ENCODE measurements at regions not wholly inside any gene's neighbourhood (a gene's known extent, or its start where the extent isn't known, plus 50 kb on each side); places are given as distances from the start of the nearest gene placed in this dataset.

- DNase-seq (ENCODE audit: low read depth, low spot score) = peak; percentile 75
Observed at GRCh38 chr6:150711584-150712504, 112.2 kb downstream of the PLEKHG1 start.

- no peak for DNase-seq (ENCODE audit: low read depth, low spot score)
Observed at GRCh38 chr6:150712505-150713252, 113.0 kb downstream of the PLEKHG1 start.

- no peak for DNase-seq (ENCODE audit: low read depth, low spot score)
Observed at GRCh38 chr6:150713487-150713886, 113.8 kb downstream of the PLEKHG1 start.

GRCh38 chr6:150713931-150714330 is 114.2 kb downstream of the PLEKHG1 start:
- DNase-seq (ENCODE audit: low read depth, low spot score) = no peak

- DNase-seq (ENCODE audit: low read depth, low spot score) = no peak
Observed at GRCh38 chr6:150715133-150715532, 115.4 kb downstream of the PLEKHG1 start.

DNA sequence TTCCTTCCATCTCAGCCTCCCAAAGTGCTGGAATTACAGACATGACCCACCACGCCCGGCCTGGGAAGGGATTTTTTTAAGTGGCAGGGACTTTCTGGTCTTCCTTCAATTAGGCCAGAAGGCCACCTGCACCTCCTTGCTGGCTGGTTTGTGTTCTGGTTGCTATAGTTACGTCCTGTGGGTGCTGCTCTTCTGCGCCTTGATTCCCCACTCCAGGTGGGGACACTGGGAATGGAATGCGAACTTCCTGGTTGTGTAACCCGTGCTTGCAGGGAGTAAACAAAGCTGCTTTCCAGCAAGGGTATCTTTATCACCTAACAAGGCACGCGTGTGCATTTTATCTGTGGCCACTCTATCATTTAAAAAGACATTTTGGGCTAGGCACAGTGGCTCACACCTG is 117.7 kb downstream of the PLEKHG1 start:
- no peak for DNase-seq (ENCODE audit: low read depth, low spot score)

DNA sequence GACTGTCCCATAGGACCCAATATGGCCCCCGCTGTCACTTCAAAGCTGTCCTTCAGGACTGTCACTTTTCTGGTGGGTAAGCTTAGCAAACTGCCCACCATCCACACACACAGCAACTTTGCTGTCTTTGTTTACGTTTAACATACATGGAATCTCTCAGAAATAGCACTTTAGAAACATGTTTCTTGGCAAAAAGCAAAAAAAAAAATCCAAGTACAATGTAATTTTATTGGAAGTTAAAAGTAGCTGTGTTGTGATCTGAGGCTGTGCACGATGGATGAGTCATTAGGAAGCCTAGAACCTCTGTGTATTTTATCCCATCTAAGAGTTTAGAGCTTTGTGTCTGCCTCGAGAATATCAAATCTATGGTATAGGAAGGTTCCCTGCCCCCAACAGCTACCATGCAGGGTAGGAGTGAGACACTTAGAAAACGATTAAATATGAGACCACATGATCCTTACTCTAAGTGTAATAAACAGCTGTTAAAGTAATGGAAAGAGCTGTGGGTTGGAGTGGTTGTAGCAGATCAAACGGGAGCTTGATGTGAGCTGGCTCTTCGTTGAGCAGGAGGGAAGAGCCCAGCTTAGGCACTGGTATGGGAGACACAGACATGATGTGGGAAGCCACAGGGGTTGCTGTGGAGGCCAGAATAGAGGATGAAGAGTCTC is 119.5 kb downstream of the PLEKHG1 start:
- DNase-seq (ENCODE audit: low read depth, low spot score) = peak; percentile 48

GRCh38 chr6:150719831-150720230 is 120.1 kb downstream of the PLEKHG1 start:
- DNase-seq (ENCODE audit: low read depth, low spot score) = peak; percentile 34

DNA sequence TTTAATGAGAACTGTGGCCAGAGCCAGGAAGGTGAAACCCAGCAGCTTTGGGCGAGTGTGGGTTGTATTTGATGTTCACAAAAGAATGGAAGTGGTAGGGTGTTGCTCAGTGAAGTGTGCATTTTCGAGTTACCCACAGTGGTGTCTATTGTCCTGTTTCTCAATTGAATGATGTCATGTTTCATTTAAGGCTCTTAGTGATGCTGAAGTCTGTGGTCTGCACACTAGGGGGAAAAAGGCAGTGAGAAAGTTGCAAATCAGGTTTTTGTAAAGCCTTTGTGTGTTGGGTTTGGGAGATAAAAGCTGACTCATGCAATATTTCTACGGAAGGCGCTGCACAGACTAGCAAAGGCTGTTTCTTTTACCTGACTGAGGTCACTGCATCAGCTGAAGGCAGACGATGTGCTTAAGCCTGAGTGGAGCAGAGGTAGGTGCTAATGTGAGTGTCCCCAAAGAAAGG is 121.1 kb downstream of the PLEKHG1 start:
- DNase-seq (ENCODE audit: low read depth, low spot score) = peak; percentile 96

DNA sequence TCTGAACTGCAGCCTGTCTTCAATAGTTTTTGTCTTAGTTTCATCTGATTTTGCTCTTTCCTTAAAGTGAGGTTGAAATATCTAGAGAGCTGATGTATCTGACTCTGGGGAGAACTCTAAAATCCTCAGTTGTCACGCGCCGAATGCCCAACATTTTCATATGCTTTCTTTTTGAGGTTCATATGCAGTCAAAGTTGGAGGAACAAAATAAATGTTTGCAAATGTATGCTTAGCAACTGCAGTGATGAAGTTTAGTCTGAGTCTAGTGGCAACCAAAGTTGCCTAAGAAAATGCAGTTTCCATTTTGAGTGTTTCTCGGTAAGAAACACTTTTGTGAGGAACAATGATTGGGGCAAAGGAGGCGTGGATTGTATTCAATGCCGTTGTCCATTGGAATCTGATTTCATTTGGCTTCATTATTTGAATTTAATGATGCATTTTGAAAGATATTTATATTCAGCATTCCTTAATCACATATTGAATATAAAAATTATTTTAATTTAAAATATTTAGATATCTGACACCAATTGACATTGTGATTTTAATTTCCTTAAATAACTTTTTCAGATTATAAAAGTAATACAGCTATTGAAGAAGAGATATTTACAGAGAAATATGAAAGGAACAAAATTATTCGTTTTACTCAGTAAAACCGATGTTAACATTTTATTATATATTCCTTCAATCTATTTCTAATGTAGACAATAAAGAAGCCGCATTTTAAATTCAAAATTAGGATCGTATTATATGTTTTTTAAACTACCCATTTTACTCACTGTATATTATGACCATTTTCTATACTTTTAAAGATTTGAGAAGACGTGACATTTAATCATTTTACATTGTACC is 122.0 kb downstream of the PLEKHG1 start:
- peak; percentile 49 for DNase-seq (ENCODE audit: low read depth, low spot score)

DNA sequence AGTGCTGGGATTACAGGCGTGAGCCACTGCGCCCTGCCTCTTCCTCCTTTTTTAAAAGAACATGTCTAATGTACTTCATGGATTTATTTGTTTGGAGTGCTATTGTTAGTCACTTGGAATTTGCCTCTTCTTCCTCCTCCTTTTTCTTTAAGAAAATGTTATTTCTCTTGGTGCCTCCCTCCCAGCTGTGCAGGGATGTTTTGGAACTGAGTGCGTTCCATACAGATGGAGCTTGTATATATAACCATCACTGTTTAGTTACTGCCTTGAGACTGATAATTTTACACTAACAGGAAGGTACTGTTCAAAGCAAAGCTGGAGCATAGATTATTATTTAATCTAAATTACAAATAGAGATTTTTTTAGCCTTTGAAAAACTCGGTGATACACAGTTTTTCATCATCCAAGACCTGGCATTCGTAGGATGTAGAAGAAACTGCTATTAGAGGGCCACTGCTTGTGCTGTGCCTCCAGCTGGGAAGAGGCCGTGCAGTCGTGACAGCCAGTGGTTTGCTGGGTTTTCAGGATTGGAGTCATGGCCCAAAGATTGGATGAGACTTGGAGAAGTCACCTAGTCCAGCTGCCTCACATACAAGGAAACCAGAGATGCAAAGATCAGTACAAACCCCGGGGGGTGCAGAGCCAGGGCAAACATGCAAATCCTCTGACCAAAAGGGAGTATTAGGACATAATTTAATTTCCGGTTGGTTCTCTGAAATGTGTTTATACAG is 123.1 kb downstream of the PLEKHG1 start:
- no peak for DNase-seq (ENCODE audit: low read depth, low spot score)

- no peak for DNase-seq (ENCODE audit: low read depth, low spot score)
Observed at GRCh38 chr6:150723345-150723658, 123.6 kb downstream of the PLEKHG1 start.

DNA sequence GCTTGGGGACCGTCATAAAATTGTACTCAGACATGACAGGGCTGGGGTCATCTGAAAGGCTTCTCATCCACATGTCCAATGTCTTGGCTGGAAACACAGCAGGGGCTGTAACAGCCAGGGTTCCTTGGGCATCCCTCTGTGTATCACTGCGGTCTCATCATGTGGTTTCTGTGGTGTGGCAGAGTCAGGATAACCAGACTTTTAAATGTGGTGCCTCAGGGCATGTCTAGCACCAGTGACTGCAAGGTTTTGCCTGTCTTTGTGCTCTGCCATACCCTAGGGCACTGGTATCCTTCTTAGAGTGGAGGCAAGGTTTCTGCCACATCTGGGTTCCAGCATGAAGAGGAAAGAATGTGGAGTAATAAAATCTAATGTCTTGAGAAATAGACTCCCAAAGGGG is 124.2 kb downstream of the PLEKHG1 start:
- DNase-seq (ENCODE audit: low read depth, low spot score) = peak; percentile 73

- no peak for DNase-seq (ENCODE audit: low read depth, low spot score)
Observed at GRCh38 chr6:150725795-150726194, 126.1 kb downstream of the PLEKHG1 start.

- DNase-seq (ENCODE audit: low read depth, low spot score) = no peak
Observed at GRCh38 chr6:150729188-150729748, 129.6 kb downstream of the PLEKHG1 start.

- no peak for DNase-seq (ENCODE audit: low read depth, low spot score)
Observed at GRCh38 chr6:150730801-150731457, 131.2 kb downstream of the PLEKHG1 start.

DNA sequence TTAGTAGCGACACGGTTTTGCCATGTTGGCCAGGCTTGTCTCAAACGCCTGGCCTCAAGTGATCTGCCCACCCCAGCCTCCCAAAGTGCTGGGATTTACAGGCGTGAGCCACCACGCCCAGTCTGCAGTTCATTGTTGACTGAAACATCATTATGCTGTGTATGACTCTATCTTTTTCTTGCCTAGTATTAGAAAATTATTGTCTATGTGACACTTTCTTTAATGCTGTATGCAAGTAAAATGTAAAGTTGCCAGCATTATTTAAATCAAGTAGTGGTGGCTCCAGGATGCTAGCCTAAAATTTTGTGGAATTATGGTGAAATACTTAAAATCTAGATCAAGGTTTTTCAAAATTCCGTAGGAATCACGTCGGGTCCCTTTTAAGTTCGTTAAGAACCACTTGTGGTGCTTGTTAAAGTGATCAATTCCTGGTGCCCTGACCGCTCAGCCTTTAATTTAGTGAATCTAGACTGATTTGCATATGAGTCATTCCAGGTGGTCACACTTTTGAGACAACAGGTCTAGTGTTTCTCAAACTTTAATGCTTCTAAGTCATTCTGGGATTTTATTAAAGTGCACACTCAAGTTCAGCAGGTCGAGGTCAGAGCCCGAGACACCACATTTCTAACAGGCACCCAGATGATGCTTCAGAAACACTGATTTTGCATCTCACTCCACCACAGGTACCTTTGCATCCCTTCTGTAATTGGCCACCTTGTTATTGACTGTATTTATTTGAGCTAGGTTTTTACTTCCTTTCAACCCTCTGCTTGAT is 132.6 kb upstream of the MTHFD1L start:
- DNase-seq (ENCODE audit: low read depth, low spot score) = no peak

GRCh38 chr6:150733726-150734125 is 131.8 kb upstream of the MTHFD1L start:
- DNase-seq (ENCODE audit: low read depth, low spot score) = no peak

- DNase-seq (ENCODE audit: low read depth, low spot score) = no peak
Observed at GRCh38 chr6:150734235-150734634, 131.3 kb upstream of the MTHFD1L start.

All from astrocyte of the hippocampus (primary cell).